ENCODE measurements at regions not wholly inside any gene's neighbourhood (a gene's known extent, or its start where the extent isn't known, plus 50 kb on each side); places are given as distances from the start of the nearest gene placed in this dataset.

- no peak overlapping the region for H3K27ac ChIP-seq
- H3K27me3 ChIP-seq = no peaks in the 10 kb centered on the region
- intact Hi-C loops (cut with DNase I; ENCODE audit: low total_unique reads) (no loop called here), in situ Hi-C loops (cut with MboI; ENCODE audit: low sequenced_read_pairs in 4 of 4) (no loop called here)
- TF ChIP-seq CTCF (IDR thresholded peaks at IDR 0.05 in 4 of 5, conservative IDR thresholded peaks at IDR 0.05 in 1 of 5) = no peak
- TF ChIP-seq POLR2A (IDR thresholded peaks at IDR 0.05) = no peak
- H3K4me1 ChIP-seq = no peaks in the 10 kb centered on the region
- no peaks in the 10 kb centered on the region for H3K9me3 ChIP-seq
- no peaks in the 10 kb centered on the region for H3K36me3 ChIP-seq
- ATAC-seq = no peak
- no peak for DNase-seq
- H3K4me3 ChIP-seq = no peak overlapping the region
Observed at GRCh38 chr5:111813537-111813936, 56.5 kb upstream of the NREP start.

GRCh38 chr5:111810112-111810511 lies 53.1 kb upstream of the NREP start:
- H3K4me3 ChIP-seq = no peak overlapping the region
- no peaks in the 10 kb centered on the region for H3K9me3 ChIP-seq
- H3K36me3 ChIP-seq = no peaks in the 10 kb centered on the region
- H3K4me1 ChIP-seq = no peaks in the 10 kb centered on the region
- DNase-seq = no peak
- intact Hi-C loops (cut with DNase I; ENCODE audit: low total_unique reads) (no loop called here), in situ Hi-C loops (cut with MboI; ENCODE audit: low sequenced_read_pairs in 4 of 4) (no loop called here)
- H3K27me3 ChIP-seq = no peaks in the 10 kb centered on the region
- TF ChIP-seq CTCF (IDR thresholded peaks at IDR 0.05 in 4 of 5, conservative IDR thresholded peaks at IDR 0.05 in 1 of 5) (no peak), POLR2A (IDR thresholded peaks at IDR 0.05) (no peak)
- H3K27ac ChIP-seq = no peak overlapping the region
- no peak for ATAC-seq
